ENCODE measurements at regions not wholly inside any gene's neighbourhood (a gene's known extent, or its start where the extent isn't known, plus 50 kb on each side); places are given as distances from the start of the nearest gene placed in this dataset.

- H3K4me2 ChIP-seq (ENCODE audit: low read depth, low read length, poor library complexity, severe bottlenecking) = no peak overlapping the region
- H3K9ac ChIP-seq (ENCODE audit: low read length) = no peak overlapping the region
- TF ChIP-seq EZH2phosphoT487 (conservative IDR thresholded peaks at IDR 0.05; ENCODE audit: low read length) = no peak
- no peak for TF ChIP-seq CTCF (IDR thresholded peaks at IDR 0.05; ENCODE audit: insufficient read depth, low read length, poor library complexity, severe bottlenecking)
- H3F3A ChIP-seq (ENCODE audit: insufficient read depth) = no peaks in the 10 kb centered on the region
- no peaks in the 10 kb centered on the region for H3K9me3 ChIP-seq (ENCODE audit: insufficient read depth, low read length)
- H3K4me3 ChIP-seq (ENCODE audit: insufficient read depth, low read length, poor library complexity, severe bottlenecking) = no peak overlapping the region
- H3K27ac ChIP-seq (ENCODE audit: low read depth, low read length) = no peak overlapping the region
- H3K36me3 ChIP-seq (ENCODE audit: low read length) = no peaks in the 10 kb centered on the region
- no peaks in the 10 kb centered on the region for H3K79me2 ChIP-seq (ENCODE audit: insufficient read depth, low read length)
- no peaks in the 10 kb centered on the region for H3K9me2 ChIP-seq (replicated peaks; ENCODE audit: insufficient read depth, low read length)
- H3K27me3 ChIP-seq (ENCODE audit: low read length) = no peaks in the 10 kb centered on the region
- H2AFZ ChIP-seq (ENCODE audit: low read depth, low read length, severe bottlenecking) = no peak overlapping the region
- no peaks in the 10 kb centered on the region for H4K20me1 ChIP-seq (ENCODE audit: low read depth, low read length)
These were observed 227.3 kb upstream of the GIMD1 start for GRCh38 chr4:106595906-106596305.

DNA sequence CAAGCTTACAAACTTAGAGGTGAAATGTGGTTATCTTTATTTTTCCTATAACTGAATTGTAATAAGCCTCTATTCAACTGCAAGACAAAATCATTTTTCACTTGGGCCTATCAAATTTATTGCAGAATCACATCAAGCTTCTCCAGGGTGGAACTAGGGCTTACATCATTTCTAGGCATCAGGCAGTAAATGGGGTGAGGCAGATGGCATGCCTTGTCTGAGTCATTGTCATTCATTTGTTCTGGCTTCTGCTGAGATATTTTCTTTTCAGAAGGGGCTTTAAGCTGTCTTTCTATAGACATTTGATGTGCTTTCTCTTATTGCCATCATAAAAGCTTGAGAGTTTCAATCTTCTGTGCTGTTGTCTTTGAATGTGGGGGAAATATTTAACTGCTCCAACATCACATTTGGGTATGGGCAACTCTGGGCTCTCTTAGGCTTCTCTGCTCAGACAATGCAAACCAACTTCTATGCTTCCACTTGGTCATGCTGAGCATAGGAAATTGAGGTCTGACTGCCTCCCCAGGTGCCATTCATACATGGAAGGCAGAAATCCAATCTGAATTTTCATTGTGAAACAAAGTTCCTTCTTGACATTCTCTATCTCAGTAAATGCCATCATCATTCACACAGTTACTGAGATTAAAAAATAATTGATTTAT, 225.8 kb upstream of the GIMD1 start:
- H3K9ac ChIP-seq (ENCODE audit: low read length) = no peak overlapping the region
- no peaks in the 10 kb centered on the region for H3K9me3 ChIP-seq (ENCODE audit: insufficient read depth, low read length)
- H3K36me3 ChIP-seq (ENCODE audit: low read length) = no peaks in the 10 kb centered on the region
- H3K27ac ChIP-seq (ENCODE audit: low read depth, low read length) = no peak overlapping the region
- H3F3A ChIP-seq (ENCODE audit: insufficient read depth) = no peaks in the 10 kb centered on the region
- no peaks in the 10 kb centered on the region for H3K27me3 ChIP-seq (ENCODE audit: low read length)
- no peaks in the 10 kb centered on the region for H4K20me1 ChIP-seq (ENCODE audit: low read depth, low read length)
- H2AFZ ChIP-seq (ENCODE audit: low read depth, low read length, severe bottlenecking) = no peak overlapping the region
- no peaks in the 10 kb centered on the region for H3K9me2 ChIP-seq (replicated peaks; ENCODE audit: insufficient read depth, low read length)
- no peak overlapping the region for H3K4me3 ChIP-seq (ENCODE audit: insufficient read depth, low read length, poor library complexity, severe bottlenecking)
- no peak overlapping the region for H3K4me2 ChIP-seq (ENCODE audit: low read depth, low read length, poor library complexity, severe bottlenecking)
- no peaks in the 10 kb centered on the region for H3K79me2 ChIP-seq (ENCODE audit: insufficient read depth, low read length)
- TF ChIP-seq EZH2phosphoT487 (conservative IDR thresholded peaks at IDR 0.05; ENCODE audit: low read length) (no peak), CTCF (IDR thresholded peaks at IDR 0.05; ENCODE audit: insufficient read depth, low read length, poor library complexity, severe bottlenecking) (no peak)

- Histone ChIP-seq H3K4me3 (ENCODE audit: insufficient read depth, low read length, poor library complexity, severe bottlenecking) (no peak overlapping the region), H3K27ac (ENCODE audit: low read depth, low read length) (no peak overlapping the region), H3K9ac (ENCODE audit: low read length) (no peak overlapping the region), H3K36me3 (ENCODE audit: low read length) (no peaks in the 10 kb centered on the region), H3K9me3 (ENCODE audit: insufficient read depth, low read length) (no peaks in the 10 kb centered on the region), H3K9me2 (replicated peaks; ENCODE audit: insufficient read depth, low read length) (no peaks in the 10 kb centered on the region), H3K27me3 (ENCODE audit: low read length) (no peaks in the 10 kb centered on the region), H3F3A (ENCODE audit: insufficient read depth) (no peaks in the 10 kb centered on the region), H4K20me1 (ENCODE audit: low read depth, low read length) (no peaks in the 10 kb centered on the region), H3K4me2 (ENCODE audit: low read depth, low read length, poor library complexity, severe bottlenecking) (no peak overlapping the region), H2AFZ (ENCODE audit: low read depth, low read length, severe bottlenecking) (no peak overlapping the region), H3K79me2 (ENCODE audit: insufficient read depth, low read length) (no peaks in the 10 kb centered on the region)
- no peak for TF ChIP-seq CTCF (IDR thresholded peaks at IDR 0.05; ENCODE audit: insufficient read depth, low read length, poor library complexity, severe bottlenecking)
- TF ChIP-seq EZH2phosphoT487 (conservative IDR thresholded peaks at IDR 0.05; ENCODE audit: low read length) = no peak
These were observed 220.3 kb upstream of the GIMD1 start for GRCh38 chr4:106588891-106589290.

Data from SU-DHL-6 (cell line).